A673 (cell line): ENCODE measurements at regions not wholly inside any gene's neighbourhood (a gene's known extent, or its start where the extent isn't known, plus 50 kb on each side); places are given as distances from the start of the nearest gene placed in this dataset.

Experiments used
- EZH2 ChIP-seq: fragments of 200-600 bp; sonication (generic); IDR thresholded peaks from 2 replicates; pipeline ENCODE4 v1.6.1; 2017; ENCODE audit warnings: borderline replicate concordance, low read depth, mild to moderate bottlenecking, mixed read lengths, antibody characterized with exemption, low read length; ENCODE audit not compliant: poor library complexity, severe bottlenecking
- TF ChIP-seq, protein P1 (sequence below): fragments of 300-800, 200-600 bp; sonication (generic); conservative IDR thresholded peaks from 2 replicates; pipeline ENCODE4 v1.5.1; 2017; ENCODE audit warnings: low read depth, mild to moderate bottlenecking, antibody characterized with exemption, low read length, moderate library complexity, mixed read lengths

DNA sequence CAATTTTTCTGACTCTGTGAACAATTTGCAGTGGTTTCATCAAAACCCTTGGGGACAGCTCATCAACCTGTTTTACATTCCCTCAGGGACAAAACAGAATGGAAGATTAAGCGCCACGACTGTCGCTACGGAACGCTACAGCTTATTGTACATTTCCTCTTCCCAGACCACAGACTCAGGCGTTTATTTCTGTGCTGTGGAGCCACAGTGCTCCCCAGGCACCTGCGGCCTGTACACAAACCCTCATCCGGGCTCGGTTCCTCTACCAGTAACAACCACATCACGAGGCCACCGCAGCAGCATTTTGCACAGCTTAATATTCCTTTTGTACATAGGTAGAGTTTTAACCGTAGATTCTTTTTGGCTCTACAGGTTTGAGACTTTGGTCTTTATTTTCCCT, 397.4 kb upstream of the OR4E1 start:
- TF ChIP-seq, protein P1, sequence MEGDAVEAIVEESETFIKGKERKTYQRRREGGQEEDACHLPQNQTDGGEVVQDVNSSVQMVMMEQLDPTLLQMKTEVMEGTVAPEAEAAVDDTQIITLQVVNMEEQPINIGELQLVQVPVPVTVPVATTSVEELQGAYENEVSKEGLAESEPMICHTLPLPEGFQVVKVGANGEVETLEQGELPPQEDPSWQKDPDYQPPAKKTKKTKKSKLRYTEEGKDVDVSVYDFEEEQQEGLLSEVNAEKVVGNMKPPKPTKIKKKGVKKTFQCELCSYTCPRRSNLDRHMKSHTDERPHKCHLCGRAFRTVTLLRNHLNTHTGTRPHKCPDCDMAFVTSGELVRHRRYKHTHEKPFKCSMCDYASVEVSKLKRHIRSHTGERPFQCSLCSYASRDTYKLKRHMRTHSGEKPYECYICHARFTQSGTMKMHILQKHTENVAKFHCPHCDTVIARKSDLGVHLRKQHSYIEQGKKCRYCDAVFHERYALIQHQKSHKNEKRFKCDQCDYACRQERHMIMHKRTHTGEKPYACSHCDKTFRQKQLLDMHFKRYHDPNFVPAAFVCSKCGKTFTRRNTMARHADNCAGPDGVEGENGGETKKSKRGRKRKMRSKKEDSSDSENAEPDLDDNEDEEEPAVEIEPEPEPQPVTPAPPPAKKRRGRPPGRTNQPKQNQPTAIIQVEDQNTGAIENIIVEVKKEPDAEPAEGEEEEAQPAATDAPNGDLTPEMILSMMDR, result no peak
- TF ChIP-seq EZH2, result no peak
